ENCODE measurements at regions not wholly inside any gene's neighbourhood (a gene's known extent, or its start where the extent isn't known, plus 50 kb on each side); places are given as distances from the start of the nearest gene placed in this dataset.
"Not testable (repeated sequence)": the region's sequence is repeated elsewhere in the genome, so short reads cannot be mapped to it uniquely, and the experiment has no call there.

GRCh38 chr3:20539666-20540065 lies 353.7 kb upstream of the SGO1 start:
- no peak for DNase-seq

- DNase-seq: no peak
Measured at GRCh38 chr3:20537234-20537633, 351.2 kb upstream of the SGO1 start.

GRCh38 chr3:20529911-20530310 lies 343.9 kb upstream of the SGO1 start:
- DNase-seq: no peak

GRCh38 chr3:20528180-20528770 lies 342.3 kb upstream of the SGO1 start:
- DNase-seq: no peak

GRCh38 chr3:20527368-20527767 lies 341.4 kb upstream of the SGO1 start:
- no peak for DNase-seq

GRCh38 chr3:20524328-20524727 lies 338.3 kb upstream of the SGO1 start:
- DNase-seq: no peak

GRCh38 chr3:20523293-20523692 lies 337.3 kb upstream of the SGO1 start:
- DNase-seq: no peak

- not testable (repeated sequence) for DNase-seq
Measured at GRCh38 chr3:20517316-20517715, 331.3 kb upstream of the SGO1 start.

GRCh38 chr3:20516311-20516710 lies 330.3 kb upstream of the SGO1 start:
- no peak for DNase-seq

GRCh38 chr3:20515834-20516233 lies 329.8 kb upstream of the SGO1 start:
- DNase-seq: no peak

- no peak for DNase-seq
Measured at GRCh38 chr3:20511863-20512505, 326.0 kb upstream of the SGO1 start.

GRCh38 chr3:20510396-20510795 lies 324.4 kb upstream of the SGO1 start:
- DNase-seq: no peak

- no peak for DNase-seq
Measured at GRCh38 chr3:20503394-20504082, 317.5 kb upstream of the SGO1 start.

- no peak for DNase-seq
Measured at GRCh38 chr3:20490996-20491395, 305.0 kb upstream of the SGO1 start.

GRCh38 chr3:20488151-20488550 lies 302.1 kb upstream of the SGO1 start:
- DNase-seq: no peak

GRCh38 chr3:20484126-20484525 lies 298.1 kb upstream of the SGO1 start:
- DNase-seq: no peak

- DNase-seq: no peak
Measured at GRCh38 chr3:20482350-20482749, 296.3 kb upstream of the SGO1 start.

GRCh38 chr3:20480786-20481365 lies 294.9 kb upstream of the SGO1 start:
- DNase-seq: no peak

GRCh38 chr3:20478436-20478835 lies 292.4 kb upstream of the SGO1 start:
- DNase-seq: no peak

GRCh38 chr3:20464237-20464636 lies 278.2 kb upstream of the SGO1 start:
- DNase-seq: not testable (repeated sequence)

GRCh38 chr3:20462723-20463122 lies 276.7 kb upstream of the SGO1 start:
- no peak for DNase-seq

GRCh38 chr3:20462226-20462625 lies 276.2 kb upstream of the SGO1 start:
- no peak for DNase-seq

- DNase-seq: no peak
Measured at GRCh38 chr3:20458994-20459716, 273.1 kb upstream of the SGO1 start.

Measured in activated CD8-positive, alpha-beta memory T cell treated with anti-CD3 and anti-CD28 coated beads, Interleukin-2, amount 50 U/mL, for 48 hours (primary cell).